Femur (tissue), 1 donor: ENCODE measurements at regions not wholly inside any gene's neighbourhood (a gene's known extent, or its start where the extent isn't known, plus 50 kb on each side); places are given as distances from the start of the nearest gene placed in this dataset.
"Not testable (repeated sequence)": the region's sequence is repeated elsewhere in the genome, so short reads cannot be mapped to it uniquely, and the experiment has no call there.

Experiments
- DNase-seq: peaks from one replicate; pipeline ENCODE4 v3.0.0-alpha.2; 2017

- no peak for DNase-seq
These were observed 129.6 kb downstream of the KCNE4 start for GRCh38 chr2:223181561-223181960.

GRCh38 chr2:223182356-223182755, 130.4 kb downstream of the KCNE4 start:
- no peak for DNase-seq

- DNase-seq = no peak
These were observed 133.6 kb downstream of the KCNE4 start for GRCh38 chr2:223185638-223186037.

- no peak for DNase-seq
These were observed 135.3 kb downstream of the KCNE4 start for GRCh38 chr2:223187256-223187655.

GRCh38 chr2:223190561-223191206, 138.7 kb downstream of the KCNE4 start:
- DNase-seq = not testable (repeated sequence)

GRCh38 chr2:223196331-223196730, 144.3 kb downstream of the KCNE4 start:
- no peak for DNase-seq

GRCh38 chr2:223197046-223197445, 145.1 kb downstream of the KCNE4 start:
- no peak for DNase-seq

GRCh38 chr2:223199531-223200515, 147.8 kb downstream of the KCNE4 start:
- DNase-seq = no peak

GRCh38 chr2:223203971-223204929, 152.3 kb downstream of the KCNE4 start:
- no peak for DNase-seq

GRCh38 chr2:223210489-223210888, 158.5 kb downstream of the KCNE4 start:
- no peak for DNase-seq

GRCh38 chr2:223214394-223215253, 162.6 kb downstream of the KCNE4 start:
- DNase-seq = no peak

- no peak for DNase-seq
These were observed 163.2 kb downstream of the KCNE4 start for GRCh38 chr2:223215254-223215516.

- no peak for DNase-seq
These were observed 165.4 kb downstream of the KCNE4 start for GRCh38 chr2:223217373-223217772.

GRCh38 chr2:223218587-223219178, 166.7 kb downstream of the KCNE4 start:
- DNase-seq = no peak

GRCh38 chr2:223219872-223220657, 168.1 kb downstream of the KCNE4 start:
- no peak for DNase-seq

- DNase-seq = no peak
These were observed 168.6 kb downstream of the KCNE4 start for GRCh38 chr2:223220658-223220925.

GRCh38 chr2:223221139-223221835, 169.3 kb downstream of the KCNE4 start:
- DNase-seq = no peak

GRCh38 chr2:223222397-223222796, 170.4 kb downstream of the KCNE4 start:
- no peak for DNase-seq

GRCh38 chr2:223223156-223223555, 171.2 kb downstream of the KCNE4 start:
- no peak for DNase-seq

GRCh38 chr2:223225266-223225665, 173.3 kb downstream of the KCNE4 start:
- DNase-seq = no peak

GRCh38 chr2:223226264-223226663, 174.3 kb downstream of the KCNE4 start:
- no peak for DNase-seq
